ENCODE measurements at regions not wholly inside any gene's neighbourhood (a gene's known extent, or its start where the extent isn't known, plus 50 kb on each side); places are given as distances from the start of the nearest gene placed in this dataset.

- TF ChIP-seq ZNF565 (CRISPR knock-in tag; conservative IDR thresholded peaks at IDR 0.05; ENCODE audit: low read depth) (no peak), PPARA (CRISPR knock-in tag; IDR thresholded peaks at IDR 0.05; ENCODE audit: borderline replicate concordance) (no peak), ZC3H10 (CRISPR knock-in tag; IDR thresholded peaks at IDR 0.05) (no peak), TSHZ2 (CRISPR knock-in tag; IDR thresholded peaks at IDR 0.05) (no peak), TCF4 (CRISPR knock-in tag; IDR thresholded peaks at IDR 0.05; ENCODE audit: borderline replicate concordance) (no peak)
Observed at GRCh38 chr5:128896675-128897074, 68.6 kb upstream of the SLC27A6 start.

Measured in SK-N-SH treated with all-trans-retinoic acid at 6 μM for 48 hours (cell line).